H9 (cell line): ENCODE measurements at regions not wholly inside any gene's neighbourhood (a gene's known extent, or its start where the extent isn't known, plus 50 kb on each side); places are given as distances from the start of the nearest gene placed in this dataset.

Source experiments
- DNase-seq: peaks from one replicate; pipeline ENCODE4 v3.0.0-alpha.2; 2017
- H2AFZ ChIP-seq: one replicate; pipeline ENCODE4 v1.6.1; 2013; ENCODE audit warnings: mild to moderate bottlenecking, low read length, control low read depth, moderate library complexity
- H2AK5ac ChIP-seq: 2 replicates; pipeline ENCODE4 v1.6.1; 2013; ENCODE audit warnings: low read length, control low read depth, mixed read lengths; ENCODE audit not compliant: insufficient read length
- H2BK120ac ChIP-seq: one replicate; pipeline ENCODE4 v1.6.1; 2013; ENCODE audit warnings: low read depth, mild to moderate bottlenecking, low read length, control low read depth, inconsistent platforms; ENCODE audit not compliant: poor library complexity, severe bottlenecking
- H2BK12ac ChIP-seq: 2 replicates; pipeline ENCODE4 v1.6.1; 2013; ENCODE audit warnings: low read length, control low read depth, mixed read lengths, low read depth; ENCODE audit not compliant: insufficient read length
- H2BK15ac ChIP-seq: 2 replicates; pipeline ENCODE4 v1.6.1; 2013; ENCODE audit warnings: low read depth, low read length, control low read depth
- H2BK20ac ChIP-seq: one replicate; pipeline ENCODE4 v1.6.1; 2013; ENCODE audit warnings: low read depth, mild to moderate bottlenecking, low read length, control low read depth, inconsistent platforms; ENCODE audit not compliant: poor library complexity, severe bottlenecking
- H2BK5ac ChIP-seq: 2 replicates; pipeline ENCODE4 v1.6.1; 2013; ENCODE audit warnings: low read length, control low read depth, mixed read lengths; ENCODE audit not compliant: insufficient read length
- H3K14ac ChIP-seq: 2 replicates; pipeline ENCODE4 v1.6.1; 2013; ENCODE audit warnings: low read length, control low read depth; ENCODE audit not compliant: insufficient read depth
- H3K18ac ChIP-seq: 2 replicates; pipeline ENCODE4 v1.6.1; 2013; ENCODE audit warnings: low read depth, mild to moderate bottlenecking, mixed read lengths, low read length, control low read depth; ENCODE audit not compliant: insufficient read length
- H3K23ac ChIP-seq: 2 replicates; pipeline ENCODE4 v1.6.1; 2013; ENCODE audit warnings: low read length, control low read depth, mixed read lengths, low read depth; ENCODE audit not compliant: insufficient read length
- H3K23me2 ChIP-seq: 2 replicates; pipeline ENCODE4 v1.6.1; 2013; ENCODE audit warnings: low read depth, mild to moderate bottlenecking, mixed read lengths, low read length, control low read depth; ENCODE audit not compliant: insufficient read length, poor library complexity, severe bottlenecking
- H3K27ac ChIP-seq: 2 replicates; pipeline ENCODE4 v1.5.1; 2013; ENCODE audit warnings: low read length, control low read depth, mixed read lengths, low read depth; ENCODE audit not compliant: insufficient read length
- H3K27me3 ChIP-seq: 2 replicates; pipeline ENCODE4 v1.6.1; 2013; ENCODE audit warnings: low read length, control low read depth, inconsistent platforms; ENCODE audit not compliant: insufficient read depth
- H3K4ac ChIP-seq: 2 replicates; pipeline ENCODE4 v1.6.1; 2013; ENCODE audit warnings: low read depth, mild to moderate bottlenecking, control low read depth, inconsistent platforms, low read length, moderate library complexity
- H3K4me1 ChIP-seq: 2 replicates; pipeline ENCODE4 v1.6.1; 2013; ENCODE audit warnings: low read length, control low read depth, inconsistent platforms; ENCODE audit not compliant: insufficient read depth
- H3K4me2 ChIP-seq: 2 replicates; pipeline ENCODE4 v1.6.1; 2013; ENCODE audit warnings: low read length, control low read depth, mixed read lengths; ENCODE audit not compliant: insufficient read length, insufficient read depth
- H3K56ac ChIP-seq: 2 replicates; pipeline ENCODE4 v1.6.1; 2013; ENCODE audit warnings: low read depth, mild to moderate bottlenecking, mixed read lengths, low read length, control low read depth; ENCODE audit not compliant: insufficient read length
- H3K79me1 ChIP-seq: 2 replicates; pipeline ENCODE4 v1.6.1; 2013; ENCODE audit warnings: low read depth, mild to moderate bottlenecking, moderate library complexity, low read length, control low read depth, inconsistent platforms; ENCODE audit not compliant: insufficient read depth, poor library complexity, severe bottlenecking
- H3K79me2 ChIP-seq: 2 replicates; pipeline ENCODE4 v1.6.1; 2013; ENCODE audit warnings: low read length, control low read depth, inconsistent platforms; ENCODE audit not compliant: insufficient read depth
- H3K9ac ChIP-seq: 2 replicates; pipeline ENCODE4 v1.6.1; 2013; ENCODE audit warnings: low read length, control low read depth, mixed read lengths; ENCODE audit not compliant: insufficient read length; ENCODE audit errors: extremely low read depth
- H3K9me3 ChIP-seq: one replicate; pipeline ENCODE4 v1.6.1; 2013; ENCODE audit warnings: low read depth, low read length, inconsistent platforms; ENCODE audit not compliant: control insufficient read depth
- H3T11ph ChIP-seq: one replicate; pipeline ENCODE4 v1.6.1; 2013; ENCODE audit warnings: mild to moderate bottlenecking, low read length, control low read depth, inconsistent platforms
- H4K20me1 ChIP-seq: one replicate; pipeline ENCODE4 v1.6.1; 2013; ENCODE audit not compliant: control insufficient read depth, insufficient read length, insufficient read depth
- H4K5ac ChIP-seq: 2 replicates; pipeline ENCODE4 v1.6.1; 2013; ENCODE audit warnings: low read depth, mild to moderate bottlenecking, mixed read lengths, low read length, control low read depth; ENCODE audit not compliant: insufficient read length
- H4K8ac ChIP-seq: replicated peaks from 2 replicates; pipeline ENCODE4 v1.6.1; 2013; ENCODE audit warnings: low read length, control low read depth, mixed read lengths, low read depth; ENCODE audit not compliant: insufficient read length
- H4K91ac ChIP-seq: 2 replicates; pipeline ENCODE4 v1.6.1; 2013; ENCODE audit warnings: low read depth, mild to moderate bottlenecking, moderate library complexity, mixed read lengths, low read length, control low read depth; ENCODE audit not compliant: insufficient read length
- H3K27ac Mint-ChIP-seq, 3 experiments: 2 replicates in 2 of 3; 3 replicates in 1 of 3; pipeline ENCODE4 v1.8.0; 2020 to 2021; ENCODE audit warnings: mixed read lengths in 3 of 3, mild to moderate bottlenecking in 1 of 3, moderate library complexity in 1 of 3
- H3K27me3 Mint-ChIP-seq: 2 replicates; pipeline ENCODE4 v1.8.0; 2021; ENCODE audit warnings: low read depth, mild to moderate bottlenecking, moderate library complexity, mixed read lengths
- H3K36me3 Mint-ChIP-seq, 3 experiments: 2 replicates in 2 of 3; 3 replicates in 1 of 3; pipeline ENCODE4 v1.8.0; 2020 to 2021; ENCODE audit warnings: low read depth in 3 of 3, mixed read lengths in 3 of 3; ENCODE audit not compliant: insufficient read depth in 1 of 3
- H3K4me1 Mint-ChIP-seq, 2 experiments: 2 replicates each; pipeline ENCODE4 v1.8.0; 2020; ENCODE audit warnings: mixed read lengths in 2 of 2
- H3K4me3 Mint-ChIP-seq, 2 experiments: 2 replicates in 1 of 2; 3 replicates in 1 of 2; pipeline ENCODE4 v1.8.0; 2020 to 2021; ENCODE audit warnings: mild to moderate bottlenecking in 2 of 2, mixed read lengths in 2 of 2, moderate library complexity in 1 of 2
- H3K9me3 Mint-ChIP-seq, 2 experiments: 2 replicates in 1 of 2; 3 replicates in 1 of 2; pipeline ENCODE4 v1.8.0; 2020; ENCODE audit warnings: mild to moderate bottlenecking in 2 of 2, mixed read lengths in 2 of 2, moderate library complexity in 1 of 2
- CTCF ChIP-seq: fragments of 200-600 bp; sonication (generic); conservative IDR thresholded peaks from 3 replicates; pipeline ENCODE4 v1.8.0; 2021; ENCODE audit warnings: antibody characterized with exemption, mild to moderate bottlenecking
- WGBS: extraction: QIAGEN DNeasy Blood & Tissue Kit; methylation state at CpG from one replicate; pipeline ENCODE4 v1.1.7; 2013; ENCODE audit warnings: missing lambda C conversion rate, low lambda C conversion rate, mixed read lengths; ENCODE audit not compliant: insufficient read length; ENCODE audit errors: extremely low coverage; 5-methylcytosine and 5-hydroxymethylcytosine counted together

- Histone ChIP-seq H4K20me1 (no peaks in the 10 kb centered on the region), H3K14ac (no peak overlapping the region), H2BK15ac (no peak overlapping the region), H3K9me3 (no peaks in the 10 kb centered on the region), H3K23me2 (no peaks in the 10 kb centered on the region), H3K9ac (no peak overlapping the region), H3K79me2 (no peaks in the 10 kb centered on the region), H2BK120ac (no peak overlapping the region), H3K56ac (no peak overlapping the region), H2BK20ac (no peak overlapping the region), H2AK5ac (no peak overlapping the region), H2AFZ (no peak overlapping the region), H4K91ac (no peak overlapping the region), H3K4ac (no peak overlapping the region), H3K23ac (no peak overlapping the region), H3K18ac (no peak overlapping the region), H2BK5ac (no peak overlapping the region), H4K5ac (no peak overlapping the region), H3K4me2 (no peak overlapping the region), H4K8ac (no peak overlapping the region), H3K79me1 (no peaks in the 10 kb centered on the region), H3K27ac (no peak overlapping the region), H3K4me1 (no peaks in the 10 kb centered on the region), H2BK12ac (no peak overlapping the region), H3K27me3 (no peaks in the 10 kb centered on the region), H3T11ph (no peak overlapping the region)
- peaks cover 0 to 7% (median 3%) of the 10 kb centered on the region in 3 experiments; a peak in 5 of 7 replicates for H3K36me3 Mint-ChIP-seq
- H3K9me3 Mint-ChIP-seq: peaks cover 4 to 8% of the 10 kb centered on the region in 2 experiments; a peak in 3 of 5 replicates
- H3K4me1 Mint-ChIP-seq: peaks cover 12 to 17% of the 10 kb centered on the region in 2 experiments
- H3K27ac Mint-ChIP-seq: no peak overlapping the region
- TF ChIP-seq CTCF: no peak
- H3K27me3 Mint-ChIP-seq: peaks cover 4% of the 10 kb centered on the region; the same call in 1 of the 2 replicates
- H3K4me3 Mint-ChIP-seq: no peak overlapping the region
- DNase-seq: no peak
- no CpG with 5 or more reads among the region's 5 CpGs for WGBS
Observed at GRCh38 chr2:65728477-65729180, 296.2 kb upstream of the SPRED2 start.
